ENCODE measurements at regions not wholly inside any gene's neighbourhood (a gene's known extent, or its start where the extent isn't known, plus 50 kb on each side); places are given as distances from the start of the nearest gene placed in this dataset.

DNA sequence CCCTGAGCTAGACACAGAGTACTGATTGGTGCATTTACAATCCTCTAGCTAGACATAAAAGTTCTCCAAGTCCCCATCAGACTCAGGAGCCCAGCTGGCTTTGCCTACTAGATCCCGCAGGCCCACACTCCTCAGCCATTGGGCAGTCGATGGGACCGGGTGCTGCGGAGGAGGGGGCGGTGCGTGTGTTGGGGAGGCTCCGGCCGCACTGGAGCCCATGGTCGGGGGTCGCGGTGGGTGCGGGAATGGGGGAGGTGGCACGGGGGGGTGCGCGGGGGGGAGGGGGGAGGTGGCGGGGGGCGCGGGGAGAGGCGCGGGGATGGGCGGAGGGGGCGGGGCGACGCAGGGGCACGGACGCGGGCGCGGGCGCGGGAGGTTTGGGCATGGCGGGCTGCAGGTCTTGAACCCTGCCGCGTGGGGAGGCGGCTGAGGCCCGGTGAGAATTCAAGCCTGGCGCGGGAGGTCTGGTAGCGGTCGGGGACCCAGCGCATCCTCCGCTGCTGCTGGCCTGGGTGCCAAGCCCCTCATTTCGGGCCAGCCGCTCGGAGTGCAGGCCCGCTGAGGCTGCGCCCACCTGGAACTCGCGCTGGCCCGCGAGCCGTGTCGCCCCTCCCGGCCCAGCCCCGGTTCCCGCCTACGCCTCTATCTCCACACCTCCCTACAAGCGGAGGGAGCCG is 674.1 kb downstream of the SLITRK5 start (continued):
- TF ChIP-seq, protein P1, sequence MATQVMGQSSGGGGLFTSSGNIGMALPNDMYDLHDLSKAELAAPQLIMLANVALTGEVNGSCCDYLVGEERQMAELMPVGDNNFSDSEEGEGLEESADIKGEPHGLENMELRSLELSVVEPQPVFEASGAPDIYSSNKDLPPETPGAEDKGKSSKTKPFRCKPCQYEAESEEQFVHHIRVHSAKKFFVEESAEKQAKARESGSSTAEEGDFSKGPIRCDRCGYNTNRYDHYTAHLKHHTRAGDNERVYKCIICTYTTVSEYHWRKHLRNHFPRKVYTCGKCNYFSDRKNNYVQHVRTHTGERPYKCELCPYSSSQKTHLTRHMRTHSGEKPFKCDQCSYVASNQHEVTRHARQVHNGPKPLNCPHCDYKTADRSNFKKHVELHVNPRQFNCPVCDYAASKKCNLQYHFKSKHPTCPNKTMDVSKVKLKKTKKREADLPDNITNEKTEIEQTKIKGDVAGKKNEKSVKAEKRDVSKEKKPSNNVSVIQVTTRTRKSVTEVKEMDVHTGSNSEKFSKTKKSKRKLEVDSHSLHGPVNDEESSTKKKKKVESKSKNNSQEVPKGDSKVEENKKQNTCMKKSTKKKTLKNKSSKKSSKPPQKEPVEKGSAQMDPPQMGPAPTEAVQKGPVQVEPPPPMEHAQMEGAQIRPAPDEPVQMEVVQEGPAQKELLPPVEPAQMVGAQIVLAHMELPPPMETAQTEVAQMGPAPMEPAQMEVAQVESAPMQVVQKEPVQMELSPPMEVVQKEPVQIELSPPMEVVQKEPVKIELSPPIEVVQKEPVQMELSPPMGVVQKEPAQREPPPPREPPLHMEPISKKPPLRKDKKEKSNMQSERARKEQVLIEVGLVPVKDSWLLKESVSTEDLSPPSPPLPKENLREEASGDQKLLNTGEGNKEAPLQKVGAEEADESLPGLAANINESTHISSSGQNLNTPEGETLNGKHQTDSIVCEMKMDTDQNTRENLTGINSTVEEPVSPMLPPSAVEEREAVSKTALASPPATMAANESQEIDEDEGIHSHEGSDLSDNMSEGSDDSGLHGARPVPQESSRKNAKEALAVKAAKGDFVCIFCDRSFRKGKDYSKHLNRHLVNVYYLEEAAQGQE (IDR thresholded peaks at IDR 0.05; ENCODE audit: low read depth): no peak
- TF ChIP-seq EZH2phosphoT487 (IDR thresholded peaks at IDR 0.05; ENCODE audit: borderline replicate concordance) (no peak), CBX3 (IDR thresholded peaks at IDR 0.05; ENCODE audit: low read depth) (no peak), POLR2AphosphoS5 (IDR thresholded peaks at IDR 0.05; ENCODE audit: low read depth, low read length) (no peak), SRF (IDR thresholded peaks at IDR 0.05; ENCODE audit: low read depth) (no peak)

DNA sequence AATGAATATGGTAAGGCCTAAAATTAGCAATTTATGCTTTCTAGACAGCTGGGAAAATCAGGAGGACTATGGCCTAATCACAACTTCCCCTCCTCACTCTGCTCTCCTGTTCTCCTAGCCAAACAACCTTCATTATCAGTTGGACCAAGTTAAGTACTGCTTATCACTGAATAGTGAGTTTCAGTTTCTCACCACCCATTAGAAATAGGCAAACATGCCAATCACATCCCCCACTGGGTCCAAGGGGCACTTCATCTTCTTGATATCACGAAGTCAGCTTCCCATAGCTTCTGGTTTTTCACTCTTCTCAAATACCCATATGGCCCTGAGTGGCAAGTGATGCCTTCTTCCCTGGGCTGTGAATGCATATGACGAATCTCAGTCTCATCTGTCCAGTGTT is 689.6 kb downstream of the SLITRK5 start:
- peaks cover 0 to 3% of the 10 kb centered on the region in 2 experiments; a peak in 1 of 4 replicates for H3K9me3 ChIP-seq (ENCODE audit: control insufficient read depth in 1 of 2, insufficient read depth in 1 of 2, low read depth in 1 of 2, low read length in 2 of 2)
- H3K79me2 ChIP-seq (ENCODE audit: insufficient read depth, low read length): no peaks in the 10 kb centered on the region
- DNase-seq (ENCODE audit: low read depth, low spot score): no peak
- no peaks in the 10 kb centered on the region for H4K20me1 ChIP-seq (ENCODE audit: insufficient read depth)
- no peak overlapping the region for H3K4me2 ChIP-seq (ENCODE audit: low read length)
- ChIA-PET RAD21 (ENCODE audit: low non-redundant PET in 1 of 2, low total read pairs in 2 of 2, uncharacterized antibody in 2 of 2, unreplicated experiment in 2 of 2) (no interaction called here), CTCF (no interaction called here), POLR2A (no interaction called here)
- no peaks in the 10 kb centered on the region for H3K36me3 ChIP-seq (ENCODE audit: control insufficient read depth in 1 of 2, insufficient read depth in 2 of 2, low read length in 2 of 2)
- H3K4me1 ChIP-seq (ENCODE audit: control insufficient read depth in 1 of 2, insufficient read depth in 2 of 2, low read length in 2 of 2): no peaks in the 10 kb centered on the region
- no peak overlapping the region for H2AFZ ChIP-seq (ENCODE audit: low read depth, low read length, poor library complexity, severe bottlenecking)
- no peaks in the 10 kb centered on the region for H3K27me3 ChIP-seq (ENCODE audit: insufficient read depth, low read length)
- intact Hi-C loops (cut with micrococcal nuclease): no loop called here
- ATAC-seq: no peak
- no TSS peak for BruUV-seq (replicated peaks)
- no peak overlapping the region for H3K4me3 ChIP-seq (replicated peaks in 1 of 2; ENCODE audit: low read depth in 1 of 2, low read length in 2 of 2)
- no peaks in the 10 kb centered on the region for H3K9me2 ChIP-seq (ENCODE audit: insufficient read depth)
- H3K9ac ChIP-seq (ENCODE audit: low read length): no peak overlapping the region
- TF ChIP-seq ZFX (IDR thresholded peaks at IDR 0.05) (no peak), EGR1 (IDR thresholded peaks at IDR 0.05; ENCODE audit: low read depth) (no peak)
- no peak overlapping the region for H3K27ac ChIP-seq (ENCODE audit: low read depth, low read length)

Data from HCT116 (cell line).